ENCODE measurements at regions not wholly inside any gene's neighbourhood (a gene's known extent, or its start where the extent isn't known, plus 50 kb on each side); places are given as distances from the start of the nearest gene placed in this dataset.

- TF ChIP-seq FOXP2 (optimal IDR thresholded peaks at IDR 0.05; ENCODE audit: control extremely low read depth, extremely low read length, insufficient read depth): no peak
- no peak for TF ChIP-seq EZH2 (IDR thresholded peaks at IDR 0.05)
- no peak for TF ChIP-seq POLR2AphosphoS5 (IDR thresholded peaks at IDR 0.05; ENCODE audit: borderline replicate concordance, low read depth, low read length)
These were observed 1971.7 kb downstream of the SUCLG1 start for GRCh38 chr2:82487354-82487753.

All from SK-N-MC (cell line).